Stimulated activated naive B cell treated with anti-CD40 and anti-IgM and Interleukin-4, amounts not matched to agents 10 μg/mL and 1 μg/mL and 100 μg/mL, for 72 hours (primary cell): ENCODE measurements at regions not wholly inside any gene's neighbourhood (a gene's known extent, or its start where the extent isn't known, plus 50 kb on each side); places are given as distances from the start of the nearest gene placed in this dataset.

ENCODE experiments used
- ATAC-seq, 2 donors: fragments of 150-1000 bp; cut with Tn5 transposase; replicated peaks; 2 replicates each; pipeline ENCODE4 v1.10.0; 2021; ENCODE audit warnings: moderate library complexity in 1 of 2
- DNase-seq: peaks from one replicate; pipeline ENCODE4 v3.0.0; 2021
- H3K27ac Mint-ChIP-seq: one replicate; pipeline ENCODE4 v1.8.0; 2022; ENCODE audit warnings: mild to moderate bottlenecking, mixed read lengths
- H3K27me3 Mint-ChIP-seq, 2 donors: one replicate each; pipeline ENCODE4 v1.8.0; 2022; ENCODE audit warnings: mixed read lengths in 2 of 2
- H3K36me3 Mint-ChIP-seq, 2 donors: one replicate each; pipeline ENCODE4 v1.8.0; 2022; ENCODE audit warnings: mixed read lengths in 2 of 2, mild to moderate bottlenecking in 1 of 2
- H3K4me1 Mint-ChIP-seq, 2 donors: one replicate each; pipeline ENCODE4 v1.8.0; 2022; ENCODE audit warnings: mixed read lengths in 2 of 2, mild to moderate bottlenecking in 1 of 2
- H3K4me3 Mint-ChIP-seq, 2 donors: one replicate each; pipeline ENCODE4 v1.8.0; 2022; ENCODE audit warnings: mild to moderate bottlenecking in 2 of 2, mixed read lengths in 2 of 2, moderate library complexity in 1 of 2
- H3K9me3 Mint-ChIP-seq, 2 donors: one replicate each; pipeline ENCODE4 v1.8.0; 2022; ENCODE audit warnings: mixed read lengths in 2 of 2, mild to moderate bottlenecking in 1 of 2

- DNase-seq (no peak), ATAC-seq (no peak)
- H3K27ac Mint-ChIP-seq: peak overlapping the region; percentile 52
- H3K9me3 Mint-ChIP-seq: no peaks in the 10 kb centered on the region
- peaks cover 35 to 71% of the 10 kb centered on the region in 2 donors for H3K4me1 Mint-ChIP-seq
- no peaks in the 10 kb centered on the region for H3K36me3 Mint-ChIP-seq
- H3K27me3 Mint-ChIP-seq: peaks cover 76 to 96% of the 10 kb centered on the region in 2 donors
- H3K4me3 Mint-ChIP-seq: peak overlapping the region; percentile 84 to 85
Observed at GRCh38 chr7:155373359-155374273, 75.9 kb downstream of the INSIG1 start.

GRCh38 chr7:155374276-155375252 lies 76.9 kb downstream of the INSIG1 start:
- H3K27ac Mint-ChIP-seq: peak overlapping the region; percentile 81
- ATAC-seq (no peak), DNase-seq (no peak)
- H3K4me3 Mint-ChIP-seq: peak overlapping the region; percentile 82 to 84
- peaks cover 78 to 96% of the 10 kb centered on the region in 2 donors for H3K27me3 Mint-ChIP-seq
- H3K9me3 Mint-ChIP-seq: no peaks in the 10 kb centered on the region
- H3K36me3 Mint-ChIP-seq: no peaks in the 10 kb centered on the region
- H3K4me1 Mint-ChIP-seq: peaks cover 35 to 74% of the 10 kb centered on the region in 2 donors

GRCh38 chr7:155375337-155376277 lies 77.9 kb downstream of the INSIG1 start:
- Mint-ChIP-seq H3K4me3 (peak overlapping the region in 1 of 2 donors; percentile 26), H3K36me3 (no peaks in the 10 kb centered on the region), H3K9me3 (no peaks in the 10 kb centered on the region), H3K27me3 (peaks cover 82 to 96% of the 10 kb centered on the region in 2 donors), H3K27ac (no peak overlapping the region), H3K4me1 (peaks cover 42 to 78% of the 10 kb centered on the region in 2 donors)
- no peak for DNase-seq
- ATAC-seq: no peak

DNA sequence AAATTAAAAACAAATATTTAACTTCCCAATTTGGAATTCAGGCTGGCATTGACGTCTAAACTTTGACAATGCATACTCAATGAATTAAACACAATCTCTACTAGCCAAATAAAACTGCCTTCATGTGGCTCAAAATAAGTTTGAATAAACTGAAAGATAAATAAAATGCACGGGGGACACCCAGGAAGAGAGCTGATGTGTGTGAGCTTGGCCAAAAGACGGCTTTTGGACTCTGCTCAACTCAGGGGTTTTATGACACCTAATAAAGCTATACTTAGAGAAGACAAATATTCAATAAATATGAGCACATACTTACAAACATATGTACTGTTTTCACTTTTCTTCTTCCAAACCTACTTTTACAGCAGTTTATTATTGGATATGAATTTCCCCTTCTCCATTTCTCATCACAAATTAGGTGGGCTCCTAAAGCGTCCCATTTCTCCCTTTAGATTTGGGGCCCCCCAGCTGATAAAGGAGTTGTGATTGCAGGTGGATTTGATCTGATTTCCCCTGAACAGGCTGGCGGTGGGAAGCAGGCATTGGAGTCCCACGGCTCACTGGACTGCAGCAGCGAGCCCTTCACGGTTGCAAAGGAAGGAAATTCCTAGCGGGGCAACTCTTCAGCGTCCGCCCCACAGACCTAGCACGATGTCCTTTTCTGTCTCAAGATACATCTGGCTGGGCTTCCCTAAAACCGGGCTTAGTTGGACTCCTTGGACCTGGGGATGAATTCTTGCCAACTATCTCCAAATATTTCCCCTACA lies 79.6 kb downstream of the INSIG1 start:
- H3K27me3 Mint-ChIP-seq: peaks cover 80 to 96% of the 10 kb centered on the region in 2 donors
- no peaks in the 10 kb centered on the region for H3K9me3 Mint-ChIP-seq
- no peaks in the 10 kb centered on the region for H3K36me3 Mint-ChIP-seq
- ATAC-seq (no peak), DNase-seq (no peak)
- H3K4me1 Mint-ChIP-seq: peaks cover 47 to 82% of the 10 kb centered on the region in 2 donors
- no peak overlapping the region for H3K27ac Mint-ChIP-seq
- peak overlapping the region; percentile 13 to 47 for H3K4me3 Mint-ChIP-seq

- H3K9me3 Mint-ChIP-seq: no peaks in the 10 kb centered on the region
- peaks cover 83 to 97% of the 10 kb centered on the region in 2 donors for H3K27me3 Mint-ChIP-seq
- H3K36me3 Mint-ChIP-seq: no peaks in the 10 kb centered on the region
- H3K27ac Mint-ChIP-seq: peak overlapping the region; percentile 25
- ATAC-seq (no peak), DNase-seq (no peak)
- H3K4me1 Mint-ChIP-seq: peaks cover 46 to 83% of the 10 kb centered on the region in 2 donors
- peak overlapping the region; percentile 13 to 47 for H3K4me3 Mint-ChIP-seq
Observed at GRCh38 chr7:155377838-155378579, 79.9 kb upstream of the EN2 start.

- no peak for ATAC-seq
- H3K4me1 Mint-ChIP-seq: peaks cover 42 to 78% of the 10 kb centered on the region in 2 donors
- no peaks in the 10 kb centered on the region for H3K9me3 Mint-ChIP-seq
- DNase-seq: no peak
- H3K4me3 Mint-ChIP-seq: no peak overlapping the region
- peaks cover 83 to 97% of the 10 kb centered on the region in 2 donors for H3K27me3 Mint-ChIP-seq
- H3K27ac Mint-ChIP-seq: peak overlapping the region; percentile 25
- no peaks in the 10 kb centered on the region for H3K36me3 Mint-ChIP-seq
Observed at GRCh38 chr7:155378580-155378934, 79.4 kb upstream of the EN2 start.

DNA sequence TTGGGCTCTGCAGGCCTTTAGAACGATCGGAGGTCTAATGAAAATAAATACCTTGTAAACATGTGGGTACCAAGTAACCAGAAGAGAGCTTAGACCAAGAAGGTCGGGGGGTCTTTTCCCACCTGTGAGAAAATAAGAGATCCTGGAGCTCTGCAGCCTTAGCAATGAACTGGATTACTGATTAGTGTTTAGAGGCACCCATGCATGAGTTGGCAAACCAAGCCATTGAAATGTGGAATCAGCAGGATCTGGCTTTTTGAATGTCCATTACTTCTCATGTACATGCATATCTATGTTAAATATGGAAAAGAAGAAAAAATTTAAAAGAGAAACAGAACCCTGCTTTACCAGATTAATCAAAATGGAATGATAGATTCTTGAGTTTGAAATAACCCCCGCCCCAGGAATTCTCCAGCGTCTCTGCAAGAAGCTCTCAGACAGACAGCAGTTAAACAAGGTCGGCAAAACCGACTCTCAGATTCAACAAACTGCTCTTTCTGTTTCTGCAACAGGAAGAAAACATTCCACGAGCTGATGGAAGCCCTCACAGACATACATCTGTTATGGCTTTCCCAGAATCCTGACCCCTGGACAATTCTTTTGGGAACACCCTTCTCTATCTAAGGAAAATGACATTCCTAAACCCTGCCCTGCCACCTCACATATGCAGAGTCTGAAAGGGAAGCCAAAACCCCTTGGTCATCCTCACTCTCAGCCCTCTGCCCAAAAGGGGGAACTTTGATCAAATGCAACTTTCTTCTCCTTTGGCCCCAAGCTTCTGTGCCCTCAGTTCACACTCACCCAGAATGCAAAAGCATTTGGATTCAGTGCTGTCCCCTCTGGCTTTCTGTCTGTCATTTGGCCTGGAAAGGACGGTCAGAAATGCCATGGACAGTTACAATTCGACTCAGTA lies 78.7 kb upstream of the EN2 start:
- no peak for ATAC-seq
- DNase-seq: no peak
- peaks cover 40 to 71% of the 10 kb centered on the region in 2 donors for H3K4me1 Mint-ChIP-seq
- H3K27ac Mint-ChIP-seq: no peak overlapping the region
- H3K4me3 Mint-ChIP-seq: no peak overlapping the region
- peaks cover 85 to 97% of the 10 kb centered on the region in 2 donors for H3K27me3 Mint-ChIP-seq
- no peaks in the 10 kb centered on the region for H3K36me3 Mint-ChIP-seq
- no peaks in the 10 kb centered on the region for H3K9me3 Mint-ChIP-seq

DNA sequence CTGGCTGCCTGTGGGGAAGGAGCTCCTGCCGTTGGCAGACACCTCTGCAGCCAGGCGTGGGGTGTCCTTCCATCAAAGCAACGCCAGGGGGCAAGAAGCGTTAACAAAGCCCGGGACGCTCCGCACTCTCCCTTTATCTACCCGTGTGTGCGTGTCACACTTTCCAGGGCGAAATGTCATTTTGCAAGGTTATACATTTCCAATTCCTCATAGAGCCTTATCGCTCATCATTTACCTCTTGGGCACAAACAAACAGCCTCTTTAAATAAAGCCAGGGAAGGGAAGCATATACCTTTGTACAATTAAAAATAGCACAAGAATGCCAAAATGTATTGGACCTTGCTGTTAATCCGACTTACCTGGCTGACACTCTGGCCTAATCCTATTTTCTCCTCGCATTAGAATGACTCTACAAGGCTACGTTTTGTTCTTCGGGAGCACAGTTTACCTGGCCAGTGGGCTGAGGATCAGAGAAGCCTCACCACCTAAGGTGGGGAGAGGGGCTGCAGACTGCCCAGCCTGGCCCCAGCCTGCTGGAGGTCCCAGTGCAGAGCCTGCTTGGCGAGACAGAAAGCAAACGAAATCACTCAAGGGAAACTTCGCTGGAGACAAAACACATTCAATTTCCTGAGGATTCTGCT lies 77.6 kb upstream of the EN2 start:
- Mint-ChIP-seq H3K36me3 (no peaks in the 10 kb centered on the region), H3K27ac (peak overlapping the region; percentile 65), H3K4me1 (peaks cover 34 to 61% of the 10 kb centered on the region in 2 donors), H3K27me3 (peaks cover 86 to 97% of the 10 kb centered on the region in 2 donors), H3K4me3 (no peak overlapping the region), H3K9me3 (no peaks in the 10 kb centered on the region)
- peak; percentile 71 for DNase-seq
- ATAC-seq: peak; percentile 82 to 90

GRCh38 chr7:155380976-155381851 lies 76.7 kb upstream of the EN2 start:
- H3K4me3 Mint-ChIP-seq: peak overlapping the region; percentile 17 to 79
- ATAC-seq (peak in 1 of 2 donors; percentile 5), DNase-seq (no peak)
- H3K9me3 Mint-ChIP-seq: no peaks in the 10 kb centered on the region
- H3K27me3 Mint-ChIP-seq: peaks cover 85 to 96% of the 10 kb centered on the region in 2 donors
- H3K36me3 Mint-ChIP-seq: no peaks in the 10 kb centered on the region
- H3K4me1 Mint-ChIP-seq: peaks cover 29 to 52% of the 10 kb centered on the region in 2 donors
- peak overlapping the region; percentile 65 for H3K27ac Mint-ChIP-seq

GRCh38 chr7:155381852-155382801 lies 75.8 kb upstream of the EN2 start:
- no peak overlapping the region for H3K27ac Mint-ChIP-seq
- H3K27me3 Mint-ChIP-seq: peaks cover 90 to 99% of the 10 kb centered on the region in 2 donors
- H3K36me3 Mint-ChIP-seq: no peaks in the 10 kb centered on the region
- peak; percentile 13 to 33 for ATAC-seq
- H3K4me1 Mint-ChIP-seq: peaks cover 29 to 52% of the 10 kb centered on the region in 2 donors
- peak overlapping the region; percentile 73 to 79 for H3K4me3 Mint-ChIP-seq
- no peak for DNase-seq
- H3K9me3 Mint-ChIP-seq: no peaks in the 10 kb centered on the region
